Fibroblast of upper back skin (primary cell): ENCODE measurements at regions not wholly inside any gene's neighbourhood (a gene's known extent, or its start where the extent isn't known, plus 50 kb on each side); places are given as distances from the start of the nearest gene placed in this dataset.

Source experiments
- DNase-seq: peaks from one replicate; pipeline ENCODE4 v3.0.0-alpha.2; 2013

GRCh38 chr7:26520483-26520882 lies 228.8 kb downstream of the SNX10 start:
- DNase-seq: no peak

- no peak for DNase-seq
These were observed 231.0 kb downstream of the SNX10 start for GRCh38 chr7:26522633-26523032.

DNA sequence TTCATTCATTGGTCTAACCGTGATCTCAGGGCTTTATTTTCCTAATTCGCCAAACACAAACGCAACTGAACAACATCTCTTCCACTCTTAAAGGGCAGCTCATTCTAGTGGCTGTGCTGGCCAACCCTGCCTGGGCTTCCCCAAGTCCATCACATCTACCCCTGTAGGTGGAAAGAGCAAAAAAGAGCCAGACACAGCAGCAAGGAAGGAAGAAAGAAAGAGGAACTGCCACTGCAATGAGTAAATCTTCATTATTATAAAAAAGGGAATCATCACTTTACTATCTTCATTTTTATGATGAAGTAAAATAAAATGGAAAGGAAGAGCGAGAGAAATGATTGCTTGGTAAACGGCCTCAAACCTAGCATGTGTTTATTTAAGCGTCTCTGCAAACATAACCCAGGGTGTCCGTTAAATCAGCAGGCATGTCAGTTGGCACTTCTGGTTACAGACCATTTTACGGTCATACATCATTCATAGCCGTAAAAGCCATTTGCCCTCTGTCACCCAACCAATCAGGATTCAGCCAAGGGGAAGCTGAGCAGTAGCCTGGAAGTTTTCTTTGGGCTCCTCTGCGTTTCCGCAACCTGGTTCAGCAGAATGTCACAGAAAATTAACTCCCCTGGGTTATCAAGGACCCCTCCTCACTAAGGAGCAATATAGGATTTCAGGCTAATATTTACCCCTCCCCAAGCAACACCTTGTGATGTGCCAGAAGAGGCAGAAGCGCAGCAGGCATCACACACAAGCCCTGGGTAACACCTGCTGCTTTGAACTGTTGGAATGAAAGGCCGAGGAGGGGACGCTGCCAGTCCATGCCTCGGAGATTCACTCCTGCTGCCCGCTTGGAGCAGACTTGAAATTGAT lies 234.0 kb downstream of the SNX10 start:
- DNase-seq: no peak

- DNase-seq: no peak
These were observed 234.6 kb downstream of the SNX10 start for GRCh38 chr7:26526265-26526587.

- DNase-seq: no peak
These were observed 240.3 kb downstream of the SNX10 start for GRCh38 chr7:26531926-26532325.

GRCh38 chr7:26532471-26532870 lies 240.8 kb downstream of the SNX10 start:
- no peak for DNase-seq

- DNase-seq: no peak
These were observed 241.6 kb downstream of the SNX10 start for GRCh38 chr7:26533217-26533616.

- no peak for DNase-seq
These were observed 243.2 kb downstream of the SNX10 start for GRCh38 chr7:26534649-26535482.

GRCh38 chr7:26535483-26536007 lies 243.9 kb downstream of the SNX10 start:
- DNase-seq: no peak

- DNase-seq: no peak
These were observed 246.6 kb downstream of the SNX10 start for GRCh38 chr7:26538216-26538615.

DNA sequence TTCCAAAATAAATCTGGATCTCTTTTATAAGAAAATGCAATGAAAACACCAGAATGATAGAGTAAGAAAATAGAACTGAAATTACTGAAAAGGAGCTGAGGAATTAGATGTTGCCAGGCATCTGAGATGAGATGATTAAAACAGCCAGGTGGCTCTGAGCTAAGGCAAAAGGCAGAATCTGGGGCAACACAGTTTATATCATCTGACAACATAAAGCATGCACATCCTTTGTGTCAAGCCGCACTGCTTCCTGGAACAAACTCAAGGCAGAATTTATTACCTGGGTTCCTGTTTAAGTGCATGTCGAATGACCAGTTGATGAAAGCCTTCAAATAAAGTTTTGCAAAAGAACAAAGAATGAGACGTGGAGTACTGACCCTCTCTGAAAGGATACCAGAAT lies 247.0 kb downstream of the SNX10 start:
- DNase-seq: no peak

GRCh38 chr7:26543340-26543739 lies 251.7 kb downstream of the SNX10 start:
- no peak for DNase-seq

DNA sequence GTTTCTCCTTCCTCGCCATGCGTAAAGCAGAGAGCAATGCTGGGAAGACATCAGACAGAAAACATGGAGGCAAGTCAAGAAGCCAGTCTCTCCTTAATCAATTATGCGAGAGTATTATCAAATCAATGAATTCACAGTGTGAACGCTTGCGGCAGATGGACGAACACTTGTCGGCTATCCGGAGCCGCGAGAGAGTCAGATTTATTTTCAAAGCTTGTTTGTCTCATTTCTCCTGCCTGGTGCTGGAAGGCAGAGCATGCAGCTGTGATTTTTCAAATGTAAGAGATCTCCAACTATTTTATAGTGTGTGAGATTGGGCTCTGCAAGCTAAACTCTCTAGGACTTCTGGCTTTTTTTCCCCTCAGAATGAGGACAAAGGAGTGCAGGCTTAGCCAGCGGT lies 252.3 kb downstream of the SNX10 start:
- no peak for DNase-seq

GRCh38 chr7:26546508-26547053 lies 254.9 kb downstream of the SNX10 start:
- DNase-seq: no peak

- no peak for DNase-seq
These were observed 255.5 kb downstream of the SNX10 start for GRCh38 chr7:26547156-26547555.

DNA sequence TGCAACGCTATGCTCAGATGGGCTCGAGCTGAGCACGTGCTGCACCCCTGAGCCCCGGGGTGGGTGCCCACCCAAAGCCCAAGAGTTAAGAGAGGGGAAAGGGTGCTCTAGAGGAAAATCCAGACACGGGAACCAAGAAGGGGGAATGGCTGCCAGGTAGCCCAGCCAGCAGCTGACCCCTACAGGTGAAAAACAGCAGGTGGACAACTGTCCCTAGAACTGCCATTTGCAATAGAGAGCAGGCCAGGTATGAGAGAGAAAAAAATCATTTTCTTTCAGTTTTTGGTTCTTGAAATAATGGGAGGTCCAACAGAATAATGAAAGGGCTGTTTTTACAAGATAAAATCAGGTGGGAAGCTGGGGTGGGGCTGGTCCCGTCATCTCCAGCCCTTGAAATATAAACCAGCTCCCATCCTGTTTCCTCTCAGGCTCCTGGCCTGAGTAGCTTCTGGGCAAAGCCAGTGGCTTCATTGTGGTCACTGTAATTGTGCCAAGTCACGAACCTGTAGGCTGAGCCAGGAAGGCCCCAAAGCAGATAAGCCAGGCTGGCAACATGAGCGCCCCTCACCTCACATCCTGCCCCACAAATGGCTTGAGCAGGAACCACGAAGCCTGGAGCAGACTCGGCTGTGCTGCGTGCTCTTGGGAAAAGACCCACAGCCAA lies 257.8 kb downstream of the SNX10 start:
- DNase-seq: no peak

- DNase-seq: no peak
These were observed 258.8 kb downstream of the SNX10 start for GRCh38 chr7:26550492-26550891.

DNA sequence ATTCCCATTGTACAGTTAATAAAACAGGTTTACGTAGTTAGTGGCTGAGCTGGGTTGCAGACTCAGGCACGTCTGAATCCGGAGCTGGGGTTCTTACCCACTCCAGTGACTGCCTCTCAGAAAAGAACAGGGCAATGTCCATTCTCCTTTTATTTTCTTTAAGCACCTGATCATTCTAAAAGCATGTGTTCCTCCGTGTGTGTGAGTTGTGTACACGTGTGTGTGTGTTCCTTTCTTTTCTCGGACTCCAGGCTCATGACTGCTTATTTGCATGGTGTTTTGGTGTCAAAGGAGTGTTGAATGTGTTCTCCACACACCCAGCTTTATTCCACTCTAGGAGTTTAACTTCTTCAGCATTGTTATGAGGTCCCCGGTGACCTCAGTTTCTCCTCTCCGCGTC lies 260.1 kb downstream of the SNX10 start:
- no peak for DNase-seq

- DNase-seq: no peak
These were observed 261.5 kb downstream of the SNX10 start for GRCh38 chr7:26553128-26553527.

DNA sequence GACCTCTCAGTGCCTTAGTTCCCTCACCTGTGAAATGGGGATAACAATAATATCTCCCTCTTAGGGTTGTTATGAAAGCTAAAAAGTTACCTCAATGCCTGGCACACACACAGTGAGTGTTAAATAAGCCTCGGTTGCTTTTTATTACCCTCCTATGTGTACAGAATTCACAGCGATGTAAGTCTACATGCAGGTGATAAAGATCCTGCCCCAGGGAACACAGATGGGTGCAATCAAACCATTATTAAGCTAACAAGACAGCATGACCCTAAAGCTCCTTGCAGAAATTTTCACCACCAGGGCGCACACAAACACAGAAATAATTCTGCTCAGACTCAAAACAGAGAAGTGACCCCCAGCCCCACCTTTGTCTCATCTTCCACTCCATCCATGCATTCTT lies 261.9 kb downstream of the SNX10 start:
- no peak for DNase-seq

DNA sequence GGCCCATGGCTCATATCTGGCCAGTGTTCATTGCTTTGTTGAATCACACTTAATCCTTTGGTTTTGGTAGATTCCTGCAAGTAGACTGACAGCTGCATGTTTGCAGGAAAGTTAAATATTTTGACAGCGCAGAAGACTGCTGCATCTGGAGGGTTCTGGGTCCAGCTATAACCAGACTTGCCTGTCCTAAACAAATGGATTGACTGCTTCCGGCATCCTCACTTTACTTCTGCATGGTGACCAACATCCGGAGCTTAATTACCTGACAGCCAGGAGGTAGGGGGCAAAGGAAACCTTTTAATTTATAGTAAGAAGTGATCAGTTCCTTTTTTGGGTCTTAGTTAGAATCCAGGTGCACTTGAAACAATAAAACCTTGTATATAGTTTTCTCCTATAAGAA lies 263.3 kb downstream of the SNX10 start:
- no peak for DNase-seq

DNA sequence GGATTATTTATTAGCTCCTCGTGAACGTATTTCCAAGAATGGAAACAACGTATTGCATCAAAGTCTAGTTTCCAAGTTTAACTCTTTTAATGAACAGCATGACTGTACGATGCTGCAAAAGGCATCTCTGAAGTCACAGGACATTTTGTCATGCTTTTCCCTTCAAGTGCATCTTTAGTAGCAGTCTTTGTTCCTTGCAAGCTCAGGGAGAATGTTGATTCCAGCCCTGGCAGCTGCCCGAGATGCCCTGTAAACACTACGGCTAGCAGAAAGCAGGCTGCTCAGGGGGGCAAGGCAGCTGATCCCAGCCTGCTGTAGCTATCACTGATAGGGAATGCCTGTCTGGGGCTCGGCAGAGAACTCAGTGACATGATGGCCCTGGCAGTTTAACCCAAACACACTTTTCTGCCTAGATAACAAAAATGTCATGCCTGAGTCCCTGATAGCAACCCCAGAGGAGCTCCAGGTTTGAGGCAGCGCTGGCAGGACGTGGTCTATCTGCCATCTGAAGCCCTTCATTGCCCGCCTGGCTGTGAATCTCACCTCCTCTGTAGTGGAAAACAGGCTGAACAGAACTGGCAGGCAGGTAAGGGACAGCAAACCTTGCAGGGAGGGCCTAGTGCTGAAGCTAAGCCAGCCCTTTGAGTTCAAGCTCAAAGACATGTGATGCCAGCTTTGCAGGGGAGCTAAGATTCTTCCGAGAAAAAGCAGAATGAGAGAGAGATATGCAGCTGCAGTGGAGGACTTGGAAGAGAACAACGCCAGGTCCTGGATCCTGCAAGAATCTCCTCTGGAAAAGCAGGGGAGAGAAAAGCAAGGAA lies 264.6 kb downstream of the SNX10 start:
- DNase-seq: no peak
